ENCODE measurements at regions not wholly inside any gene's neighbourhood (a gene's known extent, or its start where the extent isn't known, plus 50 kb on each side); places are given as distances from the start of the nearest gene placed in this dataset.
A peak's percentile ranks its signal among the peaks of the same experiment; 100 is the strongest.

DNA sequence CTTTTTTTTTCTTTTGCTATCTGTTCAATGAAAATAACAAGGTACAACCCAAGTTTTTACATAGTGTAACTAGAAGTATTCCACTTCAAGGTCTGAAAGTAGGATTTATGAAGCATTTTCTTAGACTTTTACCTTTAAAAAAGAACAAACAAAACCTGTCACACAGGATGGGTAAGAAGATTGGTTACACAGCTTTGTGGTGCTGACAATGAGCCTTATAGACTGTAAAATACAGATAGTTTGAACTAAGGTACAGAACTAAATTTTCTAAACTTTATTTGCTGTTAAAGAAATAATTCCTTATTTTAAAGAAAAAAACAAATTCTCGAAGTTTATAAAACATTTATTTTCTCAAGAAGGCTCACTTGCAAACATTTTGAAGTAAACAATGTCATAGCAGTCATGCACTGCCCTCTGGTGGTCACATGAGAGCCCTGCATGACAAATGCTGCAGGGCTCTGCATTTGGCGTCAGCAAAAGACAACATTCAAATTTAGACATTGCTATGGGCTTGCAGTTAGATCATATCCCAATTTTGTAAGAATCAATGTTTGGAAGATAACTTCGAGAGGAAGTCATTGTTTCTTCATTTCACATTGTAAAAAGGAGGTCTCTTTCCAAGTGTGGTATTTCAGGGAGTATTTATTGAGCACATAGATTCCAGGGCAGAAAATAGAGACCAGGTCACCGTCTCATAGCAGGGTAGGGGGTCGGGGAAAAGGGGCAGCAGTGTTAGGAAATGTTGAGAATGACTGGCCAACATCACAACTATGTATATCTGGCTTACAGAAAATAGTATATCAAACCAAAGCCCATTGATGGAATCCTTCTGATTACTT lies 115.3 kb upstream of the FMN2 start:
- Histone ChIP-seq H3K4me2 (ENCODE audit: insufficient read depth in 1 of 2, low read depth in 2 of 2, low read length in 2 of 2) (no peak overlapping the region), H3K79me1 (ENCODE audit: low read depth, low read length) (no peaks in the 10 kb centered on the region), H3K9me3 (ENCODE audit: insufficient read depth in 2 of 2, low read depth in 1 of 2, low read length in 1 of 2) (peaks cover 18 to 25% of the 10 kb centered on the region in 2 experiments), H2AK5ac (ENCODE audit: low read depth, low read length) (no peak overlapping the region), H2BK12ac (ENCODE audit: low read depth, low read length) (no peak overlapping the region), H3K18ac (ENCODE audit: extremely low read depth, low read length) (no peak overlapping the region), H4K5ac (ENCODE audit: insufficient read length, low read depth, low read length) (no peak overlapping the region), H3K23me2 (ENCODE audit: low read depth, low read length) (no peaks in the 10 kb centered on the region; the same call in 1 of the 2 replicates), H2BK20ac (ENCODE audit: low read length) (no peak overlapping the region), H3K27ac (ENCODE audit: low read depth, low read length) (no peak overlapping the region), H3K14ac (ENCODE audit: insufficient read length) (no peak overlapping the region), H3K36me3 (ENCODE audit: control insufficient read depth in 2 of 4, insufficient read depth in 4 of 4, low read length in 3 of 4) (peaks cover 0 to 6% (median 0%) of the 10 kb centered on the region in 4 experiments; a peak in 1 of 8 replicates), H4K91ac (replicated peaks; ENCODE audit: insufficient read length, low read length) (no peak overlapping the region), H2BK15ac (ENCODE audit: low read length) (no peak overlapping the region), H2BK120ac (replicated peaks; ENCODE audit: low read depth, low read length) (no peak overlapping the region), H3K56ac (replicated peaks; ENCODE audit: insufficient read length, low read depth, low read length) (no peak overlapping the region), H2BK5ac (ENCODE audit: low read depth, low read length) (no peak overlapping the region), H3K4me1 (replicated peaks in 1 of 4; ENCODE audit: control insufficient read depth in 3 of 4, insufficient read depth in 4 of 4, low read length in 3 of 4) (no peaks in the 10 kb centered on the region), H3K27me3 (replicated peaks in 1 of 4; ENCODE audit: control insufficient read depth in 3 of 4, extremely low read depth in 1 of 4, insufficient read depth in 3 of 4, low read length in 3 of 4) (peaks cover 0 to 1% (median 0%) of the 10 kb centered on the region in 4 experiments; a peak in 1 of 7 replicates), H3K23ac (ENCODE audit: insufficient read length) (no peak overlapping the region), H3K4ac (replicated peaks; ENCODE audit: insufficient read length, low read depth, low read length) (no peak overlapping the region), H3K4me3 (ENCODE audit: extremely low read depth in 1 of 4, insufficient read depth in 2 of 4, low read depth in 3 of 4, low read length in 4 of 4) (no peak overlapping the region), H3K9ac (replicated peaks in 1 of 4; ENCODE audit: extremely low read depth in 1 of 4, low read depth in 3 of 4, low read length in 3 of 4) (no peak overlapping the region), H4K20me1 (replicated peaks in 1 of 2; ENCODE audit: control insufficient read depth in 1 of 2, insufficient read depth in 2 of 2, low read length in 2 of 2) (no peaks in the 10 kb centered on the region), H3K79me2 (ENCODE audit: control insufficient read depth in 1 of 2, insufficient read depth in 2 of 2, low read length in 2 of 2) (no peaks in the 10 kb centered on the region), H4K8ac (ENCODE audit: extremely low read depth, insufficient read depth, low read length) (no peak overlapping the region), H2AFZ (ENCODE audit: low read length) (no peak overlapping the region)
- POLR2A ChIA-PET (ENCODE audit: partially characterized antibody), result no interaction called here
- TF ChIP-seq SRF (IDR thresholded peaks at IDR 0.05; ENCODE audit: low read depth, low read length) (no peak), TCF12 (IDR thresholded peaks at IDR 0.05; ENCODE audit: low read depth, low read length) (no peak), RAD21 (IDR thresholded peaks at IDR 0.05 in 1 of 2, conservative IDR thresholded peaks at IDR 0.05 in 1 of 2; ENCODE audit: low read depth in 2 of 2, low read length in 2 of 2) (peak; percentile 89 to 91), POLR2A (IDR thresholded peaks at IDR 0.05; ENCODE audit: control extremely low read depth in 1 of 2, low read depth in 2 of 2, low read length in 2 of 2) (no peak), CBX5 (IDR thresholded peaks at IDR 0.05; ENCODE audit: low read depth, low read length) (no peak), SIX5 (IDR thresholded peaks at IDR 0.05; ENCODE audit: low read depth, low read length) (no peak)
- TF ChIP-seq, protein P1, sequence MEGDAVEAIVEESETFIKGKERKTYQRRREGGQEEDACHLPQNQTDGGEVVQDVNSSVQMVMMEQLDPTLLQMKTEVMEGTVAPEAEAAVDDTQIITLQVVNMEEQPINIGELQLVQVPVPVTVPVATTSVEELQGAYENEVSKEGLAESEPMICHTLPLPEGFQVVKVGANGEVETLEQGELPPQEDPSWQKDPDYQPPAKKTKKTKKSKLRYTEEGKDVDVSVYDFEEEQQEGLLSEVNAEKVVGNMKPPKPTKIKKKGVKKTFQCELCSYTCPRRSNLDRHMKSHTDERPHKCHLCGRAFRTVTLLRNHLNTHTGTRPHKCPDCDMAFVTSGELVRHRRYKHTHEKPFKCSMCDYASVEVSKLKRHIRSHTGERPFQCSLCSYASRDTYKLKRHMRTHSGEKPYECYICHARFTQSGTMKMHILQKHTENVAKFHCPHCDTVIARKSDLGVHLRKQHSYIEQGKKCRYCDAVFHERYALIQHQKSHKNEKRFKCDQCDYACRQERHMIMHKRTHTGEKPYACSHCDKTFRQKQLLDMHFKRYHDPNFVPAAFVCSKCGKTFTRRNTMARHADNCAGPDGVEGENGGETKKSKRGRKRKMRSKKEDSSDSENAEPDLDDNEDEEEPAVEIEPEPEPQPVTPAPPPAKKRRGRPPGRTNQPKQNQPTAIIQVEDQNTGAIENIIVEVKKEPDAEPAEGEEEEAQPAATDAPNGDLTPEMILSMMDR (IDR thresholded peaks at IDR 0.05; ENCODE audit: control extremely low read depth in 1 of 3, insufficient read depth in 1 of 3, low read depth in 1 of 3, low read length in 3 of 3), result peak; percentile 68 to 86 (median 79)
- peak; percentile 77 for FAIRE-seq
- CTCF ChIA-PET (ENCODE audit: partially characterized antibody), result interaction anchor here (0.5 to 9.1 kb wide), 14 partner anchors 8 to 1059 kb away, joined by 3 to 131 read pairs (median 6); no protein-coding TSS in a partner anchor
- DNase-seq (ENCODE audit: low read depth in 1 of 2, low spot score in 2 of 2), result peak in 1 of 2 experiments; percentile 66
- WGBS, 2 experiments (ENCODE audit: extremely low coverage in 1 of 2, insufficient coverage in 1 of 2, insufficient read length in 1 of 2, insufficient replicate concordance in 2 of 2, low coverage in 1 of 2, low lambda C conversion rate in 2 of 2, missing lambda C conversion rate in 1 of 2), result 49% methylated on average over 5 of the region's 5 CpGs; no CpG with 5 or more reads in 1 of the 2 experiments

Measured in H1 (cell line).